Esophagus muscularis mucosa (tissue), 4 donors: ENCODE measurements at regions not wholly inside any gene's neighbourhood (a gene's known extent, or its start where the extent isn't known, plus 50 kb on each side); places are given as distances from the start of the nearest gene placed in this dataset.

Experiments used
- DNase-seq: peaks from one replicate; pipeline ENCODE4 v3.0.0-alpha.2; 2017; ENCODE audit errors: extremely low spot score
- H3K27ac ChIP-seq, 4 donors: fragments of 200-600 bp; sonication (generic); replicated peaks in 1 of 4; 1 replicate in 3 of 4; 2 replicates in 1 of 4; pipeline ENCODE4 v1.5.1; 2016 to 2019; ENCODE audit warnings: mild to moderate bottlenecking in 1 of 4
- H3K27me3 ChIP-seq, 4 donors: fragments of 200-600 bp; sonication (generic); one replicate each; pipeline versions ENCODE4 v1.5.1 to v1.6.0; 2016 to 2019
- H3K36me3 ChIP-seq, 4 donors: fragments of 200-600 bp; sonication (generic); one replicate each; pipeline ENCODE4 v1.5.1; 2016 to 2019
- H3K4me1 ChIP-seq, 4 donors: fragments of 200-600 bp; sonication (generic); one replicate each; pipeline ENCODE4 v1.5.1; 2016 to 2019
- H3K4me3 ChIP-seq, 4 donors: fragments of 200-600 bp; sonication (generic); 1 replicate in 2 of 4; 2 replicates in 2 of 4; pipeline ENCODE4 v1.5.1; 2016 to 2019; ENCODE audit warnings: mild to moderate bottlenecking in 4 of 4, moderate library complexity in 1 of 4
- H3K9me3 ChIP-seq, 4 donors: fragments of 200-600 bp; sonication (generic); 1 replicate in 3 of 4; 2 replicates in 1 of 4; pipeline ENCODE4 v1.5.1; 2016 to 2019
- EP300 ChIP-seq: sonication (generic); formaldehyde crosslinking; IDR thresholded peaks from one replicate; pipeline ENCODE4 v1.6.1; 2017; ENCODE audit warnings: antibody characterized with exemption
- POLR2A ChIP-seq: fragments of 450-650 bp; IDR thresholded peaks from one replicate; pipeline ENCODE4 v1.6.1; 2017; ENCODE audit warnings: antibody characterized with exemption, moderate library complexity, mild to moderate bottlenecking, low read depth
- POLR2AphosphoS5 ChIP-seq, 2 donors: sonication (generic); formaldehyde crosslinking; IDR thresholded peaks; one replicate each; pipeline ENCODE4 v1.6.1; 2017; ENCODE audit warnings: antibody characterized with exemption in 2 of 2
- WGBS: methylation state at CpG from one replicate; pipeline ENCODE4 v1.1.5; 2018; 5-methylcytosine and 5-hydroxymethylcytosine counted together
- intact Hi-C: fragments of 100-400 bp; cut with DNase I; formaldehyde crosslinking; loops from one replicate; pipeline ENCODE4 v1.15.1; 2023
- TF ChIP-seq, protein P1 (sequence below), 3 experiments: fragments of 200-600 bp in 2 of 3; fragments of 450-650 bp in 1 of 3; sonication (generic) in 2 of 3; IDR thresholded peaks; one replicate each; pipeline ENCODE4 v1.5.1; 2017 to 2019; ENCODE audit warnings: antibody characterized with exemption in 3 of 3, mild to moderate bottlenecking in 2 of 3, moderate library complexity in 1 of 3

DNA sequence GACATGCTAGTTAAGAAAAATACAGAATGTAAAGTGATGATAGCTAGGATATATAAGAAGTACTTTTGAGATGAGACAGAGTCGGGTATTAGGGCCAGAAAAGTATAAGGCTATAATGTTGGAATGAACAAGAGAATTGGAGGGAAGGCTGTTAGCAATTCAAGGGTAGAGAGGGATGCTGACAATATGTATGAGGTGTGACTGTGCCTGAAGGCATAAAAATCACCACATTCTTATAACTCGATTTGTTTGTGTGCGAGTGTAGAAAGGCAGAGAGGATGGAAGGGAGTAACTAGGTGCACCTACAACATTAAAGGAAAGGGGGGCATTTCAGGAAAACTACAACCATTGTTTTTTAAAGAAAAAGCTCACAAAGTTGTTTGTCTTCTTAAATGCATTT lies 86.0 kb downstream of the FAT4 start:
- intact Hi-C loops, result no loop called here
- Histone ChIP-seq H3K36me3 (no peaks in the 10 kb centered on the region), H3K27ac (no peak overlapping the region), H3K27me3 (no peaks in the 10 kb centered on the region), H3K4me1 (peaks cover 3 to 28% (median 17%) of the 10 kb centered on the region in 4 donors), H3K9me3 (no peaks in the 10 kb centered on the region), H3K4me3 (no peak overlapping the region)
- no peak for DNase-seq
- TF ChIP-seq EP300 (no peak), POLR2AphosphoS5 (IDR thresholded peaks at IDR 0.05) (no peak), POLR2A (no peak)
- TF ChIP-seq, protein P1, sequence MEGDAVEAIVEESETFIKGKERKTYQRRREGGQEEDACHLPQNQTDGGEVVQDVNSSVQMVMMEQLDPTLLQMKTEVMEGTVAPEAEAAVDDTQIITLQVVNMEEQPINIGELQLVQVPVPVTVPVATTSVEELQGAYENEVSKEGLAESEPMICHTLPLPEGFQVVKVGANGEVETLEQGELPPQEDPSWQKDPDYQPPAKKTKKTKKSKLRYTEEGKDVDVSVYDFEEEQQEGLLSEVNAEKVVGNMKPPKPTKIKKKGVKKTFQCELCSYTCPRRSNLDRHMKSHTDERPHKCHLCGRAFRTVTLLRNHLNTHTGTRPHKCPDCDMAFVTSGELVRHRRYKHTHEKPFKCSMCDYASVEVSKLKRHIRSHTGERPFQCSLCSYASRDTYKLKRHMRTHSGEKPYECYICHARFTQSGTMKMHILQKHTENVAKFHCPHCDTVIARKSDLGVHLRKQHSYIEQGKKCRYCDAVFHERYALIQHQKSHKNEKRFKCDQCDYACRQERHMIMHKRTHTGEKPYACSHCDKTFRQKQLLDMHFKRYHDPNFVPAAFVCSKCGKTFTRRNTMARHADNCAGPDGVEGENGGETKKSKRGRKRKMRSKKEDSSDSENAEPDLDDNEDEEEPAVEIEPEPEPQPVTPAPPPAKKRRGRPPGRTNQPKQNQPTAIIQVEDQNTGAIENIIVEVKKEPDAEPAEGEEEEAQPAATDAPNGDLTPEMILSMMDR (IDR thresholded peaks at IDR 0.05), result no peak
- WGBS, result 25% methylated on average over 3 of the region's 3 CpGs

DNA sequence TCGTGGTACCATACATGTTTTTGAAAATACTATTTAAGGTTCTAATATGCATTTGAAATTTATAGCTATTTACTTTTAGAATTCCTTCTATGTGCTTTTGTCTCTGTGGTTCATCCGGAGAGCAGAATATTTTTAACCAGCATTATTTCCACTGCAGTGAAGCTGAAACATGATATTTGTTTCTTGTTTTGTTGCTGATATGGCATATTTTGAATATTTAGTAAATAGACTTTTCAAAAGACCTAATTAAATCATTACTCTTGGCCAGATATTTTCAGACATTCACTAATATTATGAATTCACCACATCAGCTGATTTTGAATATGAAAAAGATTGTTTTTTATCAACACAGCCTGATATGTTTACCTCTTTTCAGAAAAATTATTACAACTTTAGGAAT lies 87.0 kb downstream of the FAT4 start:
- no peak for DNase-seq
- H3K27ac ChIP-seq, result no peak overlapping the region
- H3K4me1 ChIP-seq, result peaks cover 3 to 27% (median 17%) of the 10 kb centered on the region in 4 donors
- no peak overlapping the region for H3K4me3 ChIP-seq
- H3K27me3 ChIP-seq, result no peaks in the 10 kb centered on the region
- H3K9me3 ChIP-seq, result no peaks in the 10 kb centered on the region
- TF ChIP-seq POLR2A (no peak), EP300 (no peak), POLR2AphosphoS5 (IDR thresholded peaks at IDR 0.05) (no peak)
- TF ChIP-seq, protein P1 (IDR thresholded peaks at IDR 0.05), result no peak
- 89% methylated on average over 2 of the region's 2 CpGs for WGBS
- no peaks in the 10 kb centered on the region for H3K36me3 ChIP-seq
- intact Hi-C loops, result no loop called here

DNA sequence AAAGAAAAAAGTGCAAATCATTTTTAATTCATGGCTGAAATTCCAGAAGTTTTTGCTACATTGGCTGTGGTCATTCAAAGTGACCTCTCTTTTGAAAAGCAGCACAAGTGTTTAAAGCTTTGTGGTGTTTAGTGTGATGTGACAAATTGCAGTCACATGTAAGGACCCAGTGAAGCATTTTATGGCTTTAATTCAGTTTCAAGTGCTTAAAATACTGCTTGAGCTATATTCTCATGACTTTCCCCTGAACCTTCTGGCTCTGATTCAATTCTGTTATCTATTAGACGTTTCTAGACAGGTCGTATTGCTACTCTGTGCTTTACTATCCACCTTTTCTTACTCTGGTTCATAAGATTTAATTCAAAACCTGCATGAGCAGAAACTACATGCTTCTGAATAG lies 105.8 kb downstream of the FAT4 start:
- intact Hi-C loops, result no loop called here
- Histone ChIP-seq H3K9me3 (no peaks in the 10 kb centered on the region), H3K4me1 (peaks cover 0 to 11% (median 3%) of the 10 kb centered on the region in 4 donors), H3K36me3 (peaks cover 13 to 36% (median 15%) of the 10 kb centered on the region in 4 donors), H3K27me3 (no peaks in the 10 kb centered on the region), H3K4me3 (no peak overlapping the region), H3K27ac (no peak overlapping the region)
- TF ChIP-seq, protein P1 (IDR thresholded peaks at IDR 0.05), result no peak
- no peak for TF ChIP-seq POLR2AphosphoS5 (IDR thresholded peaks at IDR 0.05)
- TF ChIP-seq POLR2A, result no peak
- no peak for DNase-seq
- WGBS, result 52% methylated on average over 2 of the region's 2 CpGs

DNA sequence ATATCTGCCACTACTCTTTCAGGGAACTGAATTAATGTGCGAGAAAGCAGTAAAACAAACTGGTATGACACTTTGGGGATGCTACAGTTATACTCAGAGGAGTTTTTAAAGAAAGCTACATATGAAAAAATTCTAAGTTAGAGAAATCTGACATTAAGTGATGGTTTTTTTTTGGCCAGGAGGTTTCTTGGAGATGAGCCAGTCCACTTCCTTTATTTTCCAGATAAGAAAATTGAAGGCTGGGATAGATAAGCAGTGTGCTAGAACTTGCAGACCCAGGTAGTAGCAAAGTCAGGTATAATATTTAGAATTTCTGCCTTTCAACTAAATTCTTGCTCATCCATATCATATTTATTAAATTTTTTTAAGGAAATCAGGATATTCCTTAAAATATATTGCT lies 106.8 kb downstream of the FAT4 start:
- no peak overlapping the region for H3K4me3 ChIP-seq
- DNase-seq, result no peak
- no peaks in the 10 kb centered on the region for H3K27me3 ChIP-seq
- TF ChIP-seq, protein P1 (IDR thresholded peaks at IDR 0.05), result no peak
- TF ChIP-seq POLR2AphosphoS5 (IDR thresholded peaks at IDR 0.05), result no peak
- no peak for TF ChIP-seq EP300
- TF ChIP-seq POLR2A, result no peak
- no peaks in the 10 kb centered on the region for H3K9me3 ChIP-seq
- H3K27ac ChIP-seq, result no peak overlapping the region
- intact Hi-C loops, result no loop called here
- peaks cover 0 to 11% (median 3%) of the 10 kb centered on the region in 4 donors for H3K4me1 ChIP-seq
- peaks cover 8 to 26% (median 10%) of the 10 kb centered on the region in 4 donors for H3K36me3 ChIP-seq
- 70% methylated on average over 1 of the region's 1 CpG for WGBS

DNA sequence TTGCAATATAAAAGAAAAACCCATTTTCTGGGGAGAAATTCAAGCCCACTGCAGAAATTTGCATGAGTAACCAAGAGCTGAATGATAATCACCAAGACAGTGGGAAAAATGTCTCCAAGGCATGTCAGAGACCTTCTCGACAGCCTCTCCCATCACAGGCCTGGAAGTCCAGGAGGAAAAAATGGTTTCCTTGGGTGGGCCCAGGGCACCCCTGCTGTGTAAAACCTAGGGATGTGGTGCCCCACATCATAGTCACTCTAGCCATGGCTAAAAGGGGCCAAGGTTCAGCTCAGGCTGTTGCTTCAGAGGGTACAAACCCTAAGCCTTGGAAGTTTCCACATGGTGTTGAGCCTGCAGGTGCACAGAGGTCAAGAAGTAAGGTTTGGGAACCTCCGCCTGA lies 108.4 kb downstream of the FAT4 start:
- Histone ChIP-seq H3K4me1 (peaks cover 0 to 11% (median 3%) of the 10 kb centered on the region in 4 donors), H3K4me3 (no peak overlapping the region), H3K27ac (no peak overlapping the region), H3K36me3 (peaks cover 0 to 16% (median 2%) of the 10 kb centered on the region in 4 donors), H3K27me3 (no peaks in the 10 kb centered on the region), H3K9me3 (no peaks in the 10 kb centered on the region)
- WGBS, result 97% methylated on average over 2 of the region's 2 CpGs
- intact Hi-C loops, result no loop called here
- TF ChIP-seq, protein P1 (IDR thresholded peaks at IDR 0.05), result no peak
- TF ChIP-seq EP300, result no peak
- no peak for TF ChIP-seq POLR2A
- TF ChIP-seq POLR2AphosphoS5 (IDR thresholded peaks at IDR 0.05), result no peak
- no peak for DNase-seq
